Activated T-helper 1 cell treated with anti-CD3 and anti-CD28 coated beads, Interleukin-2, amount 50 U/mL, for 16 hours (primary cell): ENCODE measurements at regions not wholly inside any gene's neighbourhood (a gene's known extent, or its start where the extent isn't known, plus 50 kb on each side); places are given as distances from the start of the nearest gene placed in this dataset.

ENCODE experiments used
- DNase-seq, 2 donors: peaks; one replicate each; pipeline ENCODE4 v3.0.0-alpha.2; 2020; ENCODE audit warnings: low read depth in 1 of 2, low spot score in 1 of 2

- no peak for DNase-seq
Observed at GRCh38 chr11:116420030-116420429, 352.8 kb downstream of the BUD13 start.

GRCh38 chr11:116418388-116419041 is 354.3 kb downstream of the BUD13 start:
- no peak for DNase-seq

GRCh38 chr11:116416852-116417251 is 355.9 kb downstream of the BUD13 start:
- DNase-seq, result no peak

- no peak for DNase-seq
Observed at GRCh38 chr11:116415095-116415494, 357.7 kb downstream of the BUD13 start.

GRCh38 chr11:116414357-116414880 is 358.4 kb downstream of the BUD13 start:
- DNase-seq, result no peak

GRCh38 chr11:116413301-116414242 is 359.2 kb downstream of the BUD13 start:
- DNase-seq, result no peak

- no peak for DNase-seq
Observed at GRCh38 chr11:116412118-116412889, 360.5 kb downstream of the BUD13 start.

- DNase-seq, result no peak
Observed at GRCh38 chr11:116409238-116409637, 363.5 kb downstream of the BUD13 start.

GRCh38 chr11:116406042-116406441 is 366.7 kb downstream of the BUD13 start:
- DNase-seq, result no peak

- no peak for DNase-seq
Observed at GRCh38 chr11:116404462-116404798, 368.4 kb downstream of the BUD13 start.

- DNase-seq, result no peak
Observed at GRCh38 chr11:116403794-116404461, 368.9 kb downstream of the BUD13 start.

- DNase-seq, result no peak
Observed at GRCh38 chr11:116400081-116400480, 372.7 kb downstream of the BUD13 start.

GRCh38 chr11:116397602-116398084 is 375.1 kb downstream of the BUD13 start:
- no peak for DNase-seq

GRCh38 chr11:116396331-116396730 is 376.5 kb downstream of the BUD13 start:
- no peak for DNase-seq

- DNase-seq, result no peak
Observed at GRCh38 chr11:116394022-116394421, 378.8 kb downstream of the BUD13 start.

- DNase-seq, result no peak
Observed at GRCh38 chr11:116390963-116391362, 381.8 kb downstream of the BUD13 start.

- DNase-seq, result no peak
Observed at GRCh38 chr11:116388146-116388545, 384.6 kb downstream of the BUD13 start.

- DNase-seq, result no peak
Observed at GRCh38 chr11:116387641-116388040, 385.1 kb downstream of the BUD13 start.

GRCh38 chr11:116386118-116386699 is 386.6 kb downstream of the BUD13 start:
- no peak for DNase-seq

- DNase-seq, result no peak
Observed at GRCh38 chr11:116384876-116385275, 387.9 kb downstream of the BUD13 start.
